GM23338 (cell line): ENCODE measurements at regions not wholly inside any gene's neighbourhood (a gene's known extent, or its start where the extent isn't known, plus 50 kb on each side); places are given as distances from the start of the nearest gene placed in this dataset.

ENCODE experiments used
- ATAC-seq: fragments of 200-7000 bp; cut with Tn5 transposase; 3 replicates; pipeline ENCODE4 v1.9.1; 2020
- DNase-seq: peaks from one replicate; pipeline ENCODE4 v3.0.0-alpha.2; 2015; ENCODE audit warnings: low spot score
- H2AFZ ChIP-seq: fragments of 200-600 bp; sonication (generic); 2 replicates; pipeline ENCODE4 v1.8.0; 2016; ENCODE audit warnings: antibody characterized with exemption, mild to moderate bottlenecking, moderate library complexity
- H3F3A ChIP-seq: fragments of 200-600 bp; sonication (generic); replicated peaks from 2 replicates; pipeline ENCODE4 v1.8.0; 2017; ENCODE audit warnings: antibody characterized with exemption, mixed run types, low read depth
- H3K27ac ChIP-seq: fragments of 200-600 bp; sonication (generic); 2 replicates; pipeline ENCODE4 v1.6.1; 2016; ENCODE audit warnings: low read depth
- H3K27me3 ChIP-seq: fragments of 200-600 bp; sonication (generic); 2 replicates; pipeline ENCODE4 v1.8.0; 2016; ENCODE audit warnings: mild to moderate bottlenecking, mixed run types, moderate library complexity; ENCODE audit not compliant: insufficient read depth
- H3K36me3 ChIP-seq: fragments of 200-600 bp; sonication (generic); 2 replicates; pipeline ENCODE4 v1.8.0; 2016; ENCODE audit warnings: mild to moderate bottlenecking; ENCODE audit not compliant: insufficient read depth
- H3K4me1 ChIP-seq: fragments of 200-600 bp; sonication (generic); 2 replicates; pipeline ENCODE4 v1.8.0; 2016; ENCODE audit warnings: mild to moderate bottlenecking, moderate library complexity; ENCODE audit not compliant: insufficient read depth
- H3K4me2 ChIP-seq: fragments of 200-600 bp; sonication (generic); 2 replicates; pipeline ENCODE4 v1.7.1; 2017; ENCODE audit warnings: mixed run types
- H3K4me3 ChIP-seq: fragments of 200-600 bp; sonication (generic); 2 replicates; pipeline ENCODE4 v1.6.1; 2016; ENCODE audit warnings: mixed run types
- H3K79me2 ChIP-seq: fragments of 200-600 bp; sonication (generic); replicated peaks from 2 replicates; pipeline ENCODE4 v1.8.0; 2017; ENCODE audit warnings: mild to moderate bottlenecking; ENCODE audit not compliant: insufficient read depth
- H3K9me2 ChIP-seq: fragments of 200-600 bp; sonication (generic); 2 replicates; pipeline ENCODE4 v1.8.0; 2017; ENCODE audit not compliant: insufficient read depth
- H4K20me1 ChIP-seq: fragments of 200-600 bp; sonication (generic); replicated peaks from 2 replicates; pipeline ENCODE4 v1.8.0; 2017; ENCODE audit warnings: mild to moderate bottlenecking; ENCODE audit not compliant: insufficient read depth
- H3K27ac Mint-ChIP-seq: 2 replicates; pipeline ENCODE4 v1.8.0; 2020; ENCODE audit warnings: inconsistent platforms, mild to moderate bottlenecking, moderate library complexity, mixed read lengths
- H3K27me3 Mint-ChIP-seq: 3 replicates; pipeline ENCODE4 v1.8.0; 2022; ENCODE audit warnings: low read depth, mild to moderate bottlenecking, moderate library complexity, mixed read lengths, inconsistent platforms; ENCODE audit not compliant: insufficient read depth, poor library complexity
- H3K36me3 Mint-ChIP-seq: 3 replicates; pipeline ENCODE4 v1.8.0; 2021; ENCODE audit warnings: low read depth, mild to moderate bottlenecking, inconsistent platforms, moderate library complexity, mixed read lengths
- H3K4me1 Mint-ChIP-seq: 3 replicates; pipeline ENCODE4 v1.8.0; 2020; ENCODE audit warnings: mild to moderate bottlenecking, inconsistent platforms, mixed read lengths
- H3K4me3 Mint-ChIP-seq: 3 replicates; pipeline ENCODE4 v1.8.0; 2021; ENCODE audit warnings: moderate library complexity, mild to moderate bottlenecking, inconsistent platforms, mixed read lengths
- H3K9me3 Mint-ChIP-seq: 3 replicates; pipeline ENCODE4 v1.8.0; 2020; ENCODE audit warnings: moderate library complexity, mild to moderate bottlenecking, inconsistent platforms, mixed read lengths
- EZH2 ChIP-seq: fragments of 200-600 bp; sonication (generic); IDR thresholded peaks from one replicate; pipeline ENCODE4 v1.8.0; 2017; ENCODE audit warnings: antibody characterized with exemption, mild to moderate bottlenecking, low read depth; ENCODE audit not compliant: unreplicated experiment
- JUNB ChIP-seq: IDR thresholded peaks from one replicate; pipeline ENCODE4 v1.6.1; 2016; ENCODE audit warnings: antibody characterized with exemption; ENCODE audit not compliant: unreplicated experiment
- NANOG ChIP-seq: IDR thresholded peaks from 2 replicates; pipeline ENCODE4 v1.6.1; 2016; ENCODE audit warnings: antibody characterized with exemption, borderline replicate concordance
- REST ChIP-seq: IDR thresholded peaks from one replicate; pipeline ENCODE4 v1.6.1; 2018; ENCODE audit warnings: antibody characterized with exemption; ENCODE audit not compliant: unreplicated experiment
- TF ChIP-seq, protein P1 (sequence below), 2 experiments: fragments of 200-600 bp in 1 of 2; sonication (generic) in 1 of 2; conservative IDR thresholded peaks; 2 replicates each; pipeline versions ENCODE4 v1.5.1 to v1.6.1; 2016 to 2017; ENCODE audit warnings: antibody characterized with exemption in 2 of 2, low read depth in 2 of 2, mild to moderate bottlenecking in 2 of 2, moderate library complexity in 1 of 2

DNA sequence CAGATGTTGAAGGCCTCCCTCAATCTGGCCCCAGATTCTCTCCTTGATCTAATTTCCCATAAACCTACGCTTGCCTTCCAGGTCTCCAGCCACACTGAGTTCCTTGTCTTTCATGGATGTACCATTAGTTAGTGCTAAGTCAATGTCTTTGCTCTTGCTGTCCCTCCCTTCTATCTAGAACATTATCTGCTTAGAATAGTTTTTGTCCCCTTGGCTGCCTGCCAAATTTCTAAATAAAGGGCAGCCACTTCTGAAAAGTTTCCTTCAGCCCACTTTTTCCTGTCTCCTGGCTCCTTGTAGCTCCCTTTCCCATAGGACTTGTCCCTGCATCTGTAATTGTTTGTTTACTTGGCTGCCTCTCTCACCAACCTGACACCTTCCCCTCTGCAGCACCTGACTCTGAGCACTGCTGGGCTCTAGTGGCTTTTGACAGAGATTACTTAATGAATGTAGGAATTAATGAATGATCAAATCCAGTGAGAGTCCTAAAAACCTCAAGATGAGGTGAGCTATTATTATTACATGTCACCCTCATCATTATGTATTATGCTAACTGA lies 58.3 kb downstream of the CXCL12 start:
- H3K9me2 ChIP-seq: 0 out of 2 replicates have a peak, but pooled peaks cover 4% of the 10 kb centered on the region
- TF ChIP-seq, protein P1, sequence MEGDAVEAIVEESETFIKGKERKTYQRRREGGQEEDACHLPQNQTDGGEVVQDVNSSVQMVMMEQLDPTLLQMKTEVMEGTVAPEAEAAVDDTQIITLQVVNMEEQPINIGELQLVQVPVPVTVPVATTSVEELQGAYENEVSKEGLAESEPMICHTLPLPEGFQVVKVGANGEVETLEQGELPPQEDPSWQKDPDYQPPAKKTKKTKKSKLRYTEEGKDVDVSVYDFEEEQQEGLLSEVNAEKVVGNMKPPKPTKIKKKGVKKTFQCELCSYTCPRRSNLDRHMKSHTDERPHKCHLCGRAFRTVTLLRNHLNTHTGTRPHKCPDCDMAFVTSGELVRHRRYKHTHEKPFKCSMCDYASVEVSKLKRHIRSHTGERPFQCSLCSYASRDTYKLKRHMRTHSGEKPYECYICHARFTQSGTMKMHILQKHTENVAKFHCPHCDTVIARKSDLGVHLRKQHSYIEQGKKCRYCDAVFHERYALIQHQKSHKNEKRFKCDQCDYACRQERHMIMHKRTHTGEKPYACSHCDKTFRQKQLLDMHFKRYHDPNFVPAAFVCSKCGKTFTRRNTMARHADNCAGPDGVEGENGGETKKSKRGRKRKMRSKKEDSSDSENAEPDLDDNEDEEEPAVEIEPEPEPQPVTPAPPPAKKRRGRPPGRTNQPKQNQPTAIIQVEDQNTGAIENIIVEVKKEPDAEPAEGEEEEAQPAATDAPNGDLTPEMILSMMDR (conservative IDR thresholded peaks at IDR 0.05; ENCODE audit: low read depth in 2 of 2): no peak
- no peak for TF ChIP-seq JUNB
- no peak for TF ChIP-seq EZH2
- H3K4me1 Mint-ChIP-seq: no peaks in the 10 kb centered on the region
- H3K4me2 ChIP-seq: no peak overlapping the region
- no peak overlapping the region for H3K4me3 ChIP-seq
- H3K4me3 Mint-ChIP-seq: no peak overlapping the region
- no peak overlapping the region for H2AFZ ChIP-seq
- H3K4me1 ChIP-seq: no peaks in the 10 kb centered on the region
- H3K9me3 Mint-ChIP-seq: no peaks in the 10 kb centered on the region
- ATAC-seq (no peak), DNase-seq (no peak)
- H4K20me1 ChIP-seq: no peaks in the 10 kb centered on the region
- no peaks in the 10 kb centered on the region for H3K27me3 ChIP-seq
- no peaks in the 10 kb centered on the region for H3F3A ChIP-seq
- H3K27ac Mint-ChIP-seq: no peak overlapping the region
- H3K27ac ChIP-seq: no peak overlapping the region
- peaks cover 3% of the 10 kb centered on the region for H3K27me3 Mint-ChIP-seq
- no peaks in the 10 kb centered on the region for H3K79me2 ChIP-seq
- H3K36me3 ChIP-seq: no peaks in the 10 kb centered on the region
- no peaks in the 10 kb centered on the region for H3K36me3 Mint-ChIP-seq

DNA sequence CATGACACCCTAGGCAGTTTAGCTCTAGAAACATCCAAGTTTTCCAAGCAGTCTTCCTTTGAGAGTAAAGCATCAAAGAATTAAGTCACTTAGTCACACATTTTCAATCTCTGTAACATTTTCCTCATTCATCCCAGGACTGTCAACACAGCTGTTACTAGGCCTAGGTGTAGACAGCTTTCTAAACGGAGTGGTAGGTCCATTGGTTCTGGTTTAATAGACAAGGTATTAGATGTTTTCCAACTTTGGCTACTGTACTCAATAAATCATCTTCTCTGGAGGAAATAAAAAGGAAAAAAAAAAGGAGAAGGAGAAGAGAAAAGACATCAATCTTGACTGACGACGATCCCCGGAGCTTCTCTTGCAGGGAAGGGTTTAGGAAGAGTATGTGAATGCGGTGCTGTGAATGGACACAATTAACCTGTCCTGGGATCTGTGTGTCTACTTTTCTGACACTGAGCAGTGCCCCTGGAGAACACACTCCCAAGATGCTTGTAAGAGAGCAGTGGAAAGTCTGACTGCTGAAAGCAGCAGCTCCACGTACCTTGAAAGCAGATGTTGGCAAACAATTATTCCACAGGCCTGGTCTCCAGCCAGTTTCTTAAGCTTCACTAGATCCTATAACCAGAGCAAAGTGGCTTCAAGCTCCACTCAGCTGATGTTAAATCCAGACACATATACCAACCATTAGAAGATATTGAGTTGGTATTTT lies 59.1 kb downstream of the CXCL12 start:
- no peak for DNase-seq
- no peak overlapping the region for H3K4me3 Mint-ChIP-seq
- no peaks in the 10 kb centered on the region for H3K36me3 Mint-ChIP-seq
- Histone ChIP-seq H3K4me1 (no peaks in the 10 kb centered on the region), H2AFZ (no peak overlapping the region), H3K9me2 (0 out of 2 replicates have a peak, but pooled peaks cover 4% of the 10 kb centered on the region), H3F3A (no peaks in the 10 kb centered on the region), H3K4me3 (no peak overlapping the region), H3K4me2 (no peak overlapping the region), H3K27me3 (no peaks in the 10 kb centered on the region), H3K36me3 (no peaks in the 10 kb centered on the region), H3K27ac (no peak overlapping the region), H3K79me2 (no peaks in the 10 kb centered on the region), H4K20me1 (no peaks in the 10 kb centered on the region)
- H3K4me1 Mint-ChIP-seq: no peaks in the 10 kb centered on the region
- H3K27ac Mint-ChIP-seq: no peak overlapping the region
- ATAC-seq: no peak
- H3K27me3 Mint-ChIP-seq: peaks cover 3% of the 10 kb centered on the region
- no peaks in the 10 kb centered on the region for H3K9me3 Mint-ChIP-seq
- TF ChIP-seq REST (no peak), EZH2 (no peak), NANOG (no peak), JUNB (no peak)
- TF ChIP-seq, protein P1 (conservative IDR thresholded peaks at IDR 0.05; ENCODE audit: low read depth in 2 of 2): no peak
